Thyroid gland (tissue), 4 donors: ENCODE measurements at regions not wholly inside any gene's neighbourhood (a gene's known extent, or its start where the extent isn't known, plus 50 kb on each side); places are given as distances from the start of the nearest gene placed in this dataset.

ENCODE experiments used
- POLR2A ChIP-seq, 2 donors: fragments of 450-650 bp; IDR thresholded peaks; one replicate each; pipeline ENCODE4 v1.6.1; 2017; ENCODE audit warnings: antibody characterized with exemption in 2 of 2, mild to moderate bottlenecking in 2 of 2, moderate library complexity in 1 of 2
- TF ChIP-seq, protein P1 (sequence below), 6 experiments: fragments of 200-600 bp in 3 of 6; fragments of 450-650 bp in 3 of 6; sonication (generic) in 3 of 6; IDR thresholded peaks; one replicate each; pipeline ENCODE4 v1.5.1; 2016 to 2019; ENCODE audit warnings: antibody characterized with exemption in 6 of 6, mild to moderate bottlenecking in 2 of 6, inconsistent platforms in 1 of 6, moderate library complexity in 1 of 6

DNA sequence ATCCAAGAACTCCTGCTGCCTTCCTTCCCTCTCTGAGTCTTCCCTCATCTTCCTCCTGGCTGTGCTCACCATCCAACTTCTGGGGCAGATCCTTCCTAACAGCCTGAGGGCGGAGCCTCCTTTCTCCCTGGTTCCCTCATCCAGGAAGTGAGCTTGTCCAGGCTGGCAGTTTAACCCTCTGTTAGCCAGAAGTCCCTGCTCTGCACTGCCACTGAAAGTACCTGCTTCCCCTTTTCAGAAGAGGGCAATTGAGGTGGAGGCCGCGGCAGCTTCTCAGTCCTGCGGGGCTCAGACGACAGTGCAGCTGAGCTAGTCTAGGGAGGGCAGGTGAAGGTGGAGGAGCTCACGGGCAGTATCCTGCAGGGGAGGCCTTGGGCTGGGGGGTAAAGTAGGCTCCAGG, 149.1 kb downstream of the FCRL5 start:
- TF ChIP-seq, protein P1, sequence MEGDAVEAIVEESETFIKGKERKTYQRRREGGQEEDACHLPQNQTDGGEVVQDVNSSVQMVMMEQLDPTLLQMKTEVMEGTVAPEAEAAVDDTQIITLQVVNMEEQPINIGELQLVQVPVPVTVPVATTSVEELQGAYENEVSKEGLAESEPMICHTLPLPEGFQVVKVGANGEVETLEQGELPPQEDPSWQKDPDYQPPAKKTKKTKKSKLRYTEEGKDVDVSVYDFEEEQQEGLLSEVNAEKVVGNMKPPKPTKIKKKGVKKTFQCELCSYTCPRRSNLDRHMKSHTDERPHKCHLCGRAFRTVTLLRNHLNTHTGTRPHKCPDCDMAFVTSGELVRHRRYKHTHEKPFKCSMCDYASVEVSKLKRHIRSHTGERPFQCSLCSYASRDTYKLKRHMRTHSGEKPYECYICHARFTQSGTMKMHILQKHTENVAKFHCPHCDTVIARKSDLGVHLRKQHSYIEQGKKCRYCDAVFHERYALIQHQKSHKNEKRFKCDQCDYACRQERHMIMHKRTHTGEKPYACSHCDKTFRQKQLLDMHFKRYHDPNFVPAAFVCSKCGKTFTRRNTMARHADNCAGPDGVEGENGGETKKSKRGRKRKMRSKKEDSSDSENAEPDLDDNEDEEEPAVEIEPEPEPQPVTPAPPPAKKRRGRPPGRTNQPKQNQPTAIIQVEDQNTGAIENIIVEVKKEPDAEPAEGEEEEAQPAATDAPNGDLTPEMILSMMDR (IDR thresholded peaks at IDR 0.05): no peak
- TF ChIP-seq POLR2A (IDR thresholded peaks at IDR 0.05): no peak
